HepG2 (cell line): ENCODE measurements at regions not wholly inside any gene's neighbourhood (a gene's known extent, or its start where the extent isn't known, plus 50 kb on each side); places are given as distances from the start of the nearest gene placed in this dataset.

Source experiments
- ATAC-seq: fragments of 200-7000 bp; cut with Tn5 transposase; 3 replicates; pipeline ENCODE4 v1.9.1; 2020; ENCODE audit warnings: mild to moderate bottlenecking, moderate library complexity
- BruUV-seq: library from RNA; stranded (reverse); fragments of 400-500 nt; replicated peaks from 2 replicates; lab custom pipeline; 2021; lab: Mats Ljungman, UMichigan
- CTCF ChIA-PET: fragments of 300-600 bp; formaldehyde crosslinking; extraction: SDS; loops from one replicate; lab custom pipeline; 2021; ENCODE audit warnings: low total read pairs, inconsistent platforms, low intra/inter-chr PET ratio; lab: Yijun Ruan, JAX
- POLR2A ChIA-PET: fragments of 350-600 bp; sonication (Branson Sonifier 250); formaldehyde crosslinking; loops from one replicate; lab custom pipeline; 2020; ENCODE audit warnings: antibody characterized with exemption, inconsistent platforms; lab: Yijun Ruan, JAX
- DNase-seq: peaks from one replicate; pipeline ENCODE4 v3.0.0-alpha.2; 2015; ENCODE audit warnings: low spot score
- FAIRE-seq: peaks from 3 replicates; lab custom pipeline; 2011; peaks lifted over from hg19 to GRCh38; lab: Jason Lieb, UNC
- H2AFZ ChIP-seq: one replicate; pipeline ENCODE4 v1.6.1; 2011; ENCODE audit warnings: low read length, inconsistent platforms
- H3K27ac ChIP-seq: fragments of 300-600 bp; 3 replicates; pipeline ENCODE4 v1.8.0; 2011; ENCODE audit warnings: mixed run types, mild to moderate bottlenecking, mixed read lengths, low read length, inconsistent platforms; ENCODE audit not compliant: insufficient read depth; ENCODE audit errors: extremely low read length
- H3K27me3 ChIP-seq, 2 experiments: fragments of 200-600 bp in 1 of 2; 2 replicates in 1 of 2; 3 replicates in 1 of 2; pipeline versions ENCODE4 v1.6.0 to v1.8.0; 2011; ENCODE audit warnings: low read length in 2 of 2, mild to moderate bottlenecking in 2 of 2, moderate library complexity in 2 of 2, inconsistent platforms in 1 of 2; ENCODE audit not compliant: insufficient read depth in 2 of 2, control insufficient read depth in 1 of 2
- H3K36me3 ChIP-seq, 2 experiments: fragments of 200-600 bp in 1 of 2; replicated peaks in 1 of 2; 2 replicates in 1 of 2; 3 replicates in 1 of 2; pipeline versions ENCODE4 v1.5.1 to v1.8.0; 2011; ENCODE audit warnings: low read length in 2 of 2, inconsistent platforms in 1 of 2; ENCODE audit not compliant: insufficient read depth in 2 of 2, control insufficient read depth in 1 of 2
- H3K4me1 ChIP-seq: 2 replicates; pipeline ENCODE4 v1.5.1; 2012; ENCODE audit warnings: low read length, inconsistent platforms; ENCODE audit not compliant: insufficient read depth
- H3K4me2 ChIP-seq: 2 replicates; pipeline ENCODE4 v1.6.0; 2011; ENCODE audit warnings: low read depth, low read length, inconsistent platforms
- H3K4me3 ChIP-seq, 3 experiments: fragments of 200-600 bp in 1 of 3; sonication (generic), shearing (Covaris generic) in 1 of 3; replicated peaks in 1 of 3; 2 replicates each; pipeline ENCODE4 v1.5.1; 2011 to 2016; ENCODE audit warnings: low read length in 3 of 3, inconsistent platforms in 2 of 3, low read depth in 2 of 3, mild to moderate bottlenecking in 2 of 3, control low read depth in 1 of 3, mixed read lengths in 1 of 3; ENCODE audit not compliant: insufficient read depth in 1 of 3
- H3K79me2 ChIP-seq: one replicate; pipeline ENCODE4 v1.6.1; 2011; ENCODE audit warnings: low read length, inconsistent platforms; ENCODE audit not compliant: insufficient read depth
- H3K9ac ChIP-seq: 2 replicates; pipeline ENCODE4 v1.6.0; 2011; ENCODE audit warnings: mild to moderate bottlenecking, low read depth, low read length, inconsistent platforms; ENCODE audit not compliant: insufficient read depth
- H3K9me3 ChIP-seq: 2 replicates; pipeline ENCODE4 v1.5.1; 2012; ENCODE audit warnings: mild to moderate bottlenecking, low read length
- H4K20me1 ChIP-seq: 2 replicates; pipeline ENCODE4 v1.6.0; 2011; ENCODE audit warnings: inconsistent platforms, mild to moderate bottlenecking, low read length, moderate library complexity; ENCODE audit not compliant: insufficient read depth
- BRCA1 ChIP-seq: sonication (generic); formaldehyde crosslinking; IDR thresholded peaks from 2 replicates; pipeline ENCODE4 v1.4.0; 2020; ENCODE audit warnings: missing genetic modification reagents
- GABPA ChIP-seq, 2 experiments: IDR thresholded peaks; 2 replicates each; pipeline ENCODE4 v1.6.1; 2011 to 2016; ENCODE audit warnings: low read depth in 2 of 2, low read length in 1 of 2, missing biosample characterization in 1 of 2, missing genetic modification characterization in 1 of 2
- HDAC6 ChIP-seq: fragments of 200-600 bp; sonication (generic); IDR thresholded peaks from 2 replicates; pipeline ENCODE4 v1.7.0; 2017; ENCODE audit warnings: mild to moderate bottlenecking, antibody characterized with exemption, low read length, low read depth
- NFKB2 ChIP-seq: sonication (generic); formaldehyde crosslinking; IDR thresholded peaks from 2 replicates; pipeline ENCODE4 v1.4.0; 2020; ENCODE audit warnings: missing genetic modification reagents, borderline replicate concordance
- NFRKB ChIP-seq: fragments of 450-650 bp; IDR thresholded peaks from 2 replicates; pipeline ENCODE4 v1.6.1; 2017
- PLRG1 ChIP-seq: fragments of 450-650 bp; conservative IDR thresholded peaks from 2 replicates; pipeline ENCODE4 v1.6.1; 2016
- U2AF2 ChIP-seq: fragments of 200-400 bp; formaldehyde crosslinking; IDR thresholded peaks from 2 replicates; pipeline ENCODE4 v1.6.1; 2017; ENCODE audit warnings: low read depth, mild to moderate bottlenecking, low read length
- ZBTB26 ChIP-seq: IDR thresholded peaks from 2 replicates; pipeline ENCODE4 v1.6.1; 2016; ENCODE audit warnings: missing compliant biosample characterization, missing genetic modification reagents, borderline replicate concordance
- ZNF136 ChIP-seq: sonication (generic); formaldehyde crosslinking; IDR thresholded peaks from 2 replicates; pipeline ENCODE4 v1.8.1; 2022; ENCODE audit warnings: low read depth, mild to moderate bottlenecking, moderate library complexity, missing genetic modification reagents
- ZNF235 ChIP-seq: sonication (generic); formaldehyde crosslinking; IDR thresholded peaks from 2 replicates; pipeline ENCODE4 v1.8.1; 2023; ENCODE audit warnings: mild to moderate bottlenecking, missing genetic modification reagents, borderline replicate concordance
- ZNF263 ChIP-seq: sonication (generic); formaldehyde crosslinking; IDR thresholded peaks from 2 replicates; pipeline ENCODE4 v1.4.0; 2020; ENCODE audit warnings: missing genetic modification reagents
- ZNF333 ChIP-seq: sonication (generic); formaldehyde crosslinking; IDR thresholded peaks from 2 replicates; pipeline ENCODE4 v1.4.0; 2020; ENCODE audit warnings: mild to moderate bottlenecking, missing genetic modification reagents, borderline replicate concordance
- ZNF33B ChIP-seq: sonication (generic); formaldehyde crosslinking; IDR thresholded peaks from 2 replicates; pipeline ENCODE4 v1.5.1; 2020; ENCODE audit warnings: mild to moderate bottlenecking, missing genetic modification reagents
- ZNF367 ChIP-seq: sonication (generic); formaldehyde crosslinking; IDR thresholded peaks from 2 replicates; pipeline ENCODE4 v1.4.0; 2020; ENCODE audit warnings: missing genetic modification reagents, borderline replicate concordance
- ZNF44 ChIP-seq: sonication (generic); formaldehyde crosslinking; IDR thresholded peaks from 2 replicates; pipeline ENCODE4 v1.5.1; 2020; ENCODE audit warnings: mild to moderate bottlenecking, missing genetic modification reagents
- ZNF572 ChIP-seq: sonication (generic); formaldehyde crosslinking; IDR thresholded peaks from 2 replicates; pipeline ENCODE4 v1.5.1; 2020; ENCODE audit warnings: mild to moderate bottlenecking, missing genetic modification reagents
- WGBS: methylation state at CpG from one replicate; pipeline ENCODE4 v1.1.6; 2017; ENCODE audit warnings: low lambda C conversion rate; 5-methylcytosine and 5-hydroxymethylcytosine counted together
- in situ Hi-C: cut with HindIII; loops from 2 replicates; pipeline ENCODE4 v1.10.0; 2017; ENCODE audit warnings: low pct_unique_long_range_greater_than_20kb; ENCODE audit not compliant: extremely low pct_ligation_motif_present
- intact Hi-C: fragments of 100-400 bp; cut with micrococcal nuclease; formaldehyde crosslinking; loops from one replicate; pipeline ENCODE4 v1.10.0; 2022; ENCODE audit not compliant: unreplicated experiment
- TF ChIP-seq, protein P1 (sequence below): sonication (generic); formaldehyde crosslinking; IDR thresholded peaks from 2 replicates; pipeline ENCODE4 v1.5.0; 2020; ENCODE audit warnings: missing genetic modification reagents, mild to moderate bottlenecking, borderline replicate concordance
- TF ChIP-seq, protein P2 (sequence below): sonication (generic); formaldehyde crosslinking; IDR thresholded peaks from 2 replicates; pipeline ENCODE4 v1.4.0; 2020; ENCODE audit warnings: missing genetic modification reagents

- H3K9me3 ChIP-seq, result no peaks in the 10 kb centered on the region
- no peaks in the 10 kb centered on the region for H4K20me1 ChIP-seq
- in situ Hi-C loops (no loop called here), intact Hi-C loops (no loop called here)
- no peaks in the 10 kb centered on the region for H3K4me1 ChIP-seq
- ATAC-seq (no peak), DNase-seq (no peak), FAIRE-seq (no peak)
- no peaks in the 10 kb centered on the region for H3K36me3 ChIP-seq
- no peak overlapping the region for H3K4me3 ChIP-seq
- no peak overlapping the region for H3K4me2 ChIP-seq
- ChIA-PET POLR2A (no interaction called here), CTCF (no interaction called here)
- no peak for TF ChIP-seq U2AF2
- no peak for TF ChIP-seq ZNF572 (CRISPR knock-in tag)
- no peak for TF ChIP-seq NFRKB
- no peak for TF ChIP-seq NFKB2 (CRISPR knock-in tag)
- TF ChIP-seq ZNF333 (CRISPR knock-in tag), result no peak
- TF ChIP-seq ZNF263 (CRISPR knock-in tag), result no peak
- TF ChIP-seq, protein P1, sequence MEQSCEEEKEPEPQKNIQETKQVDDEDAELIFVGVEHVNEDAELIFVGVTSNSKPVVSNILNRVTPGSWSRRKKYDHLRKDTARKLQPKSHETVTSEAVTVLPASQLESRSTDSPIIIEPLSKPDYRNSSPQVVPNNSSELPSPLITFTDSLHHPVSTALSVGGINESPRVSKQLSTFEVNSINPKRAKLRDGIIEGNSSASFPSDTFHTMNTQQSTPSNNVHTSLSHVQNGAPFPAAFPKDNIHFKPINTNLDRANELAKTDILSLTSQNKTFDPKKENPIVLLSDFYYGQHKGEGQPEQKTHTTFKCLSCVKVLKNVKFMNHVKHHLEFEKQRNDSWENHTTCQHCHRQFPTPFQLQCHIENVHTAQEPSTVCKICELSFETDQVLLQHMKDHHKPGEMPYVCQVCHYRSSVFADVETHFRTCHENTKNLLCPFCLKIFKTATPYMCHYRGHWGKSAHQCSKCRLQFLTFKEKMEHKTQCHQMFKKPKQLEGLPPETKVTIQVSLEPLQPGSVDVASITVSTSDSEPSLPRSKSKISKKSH (CRISPR knock-in tag), result no peak
- TF ChIP-seq ZNF235 (CRISPR knock-in tag), result no peak
- TF ChIP-seq ZNF33B (CRISPR knock-in tag), result no peak
- TF ChIP-seq ZBTB26 (CRISPR knock-in tag), result no peak
- TF ChIP-seq BRCA1 (CRISPR knock-in tag), result no peak
- TF ChIP-seq HDAC6, result no peak
- no peak for TF ChIP-seq GABPA (IDR thresholded peaks at IDR 0.05; ENCODE audit: low read depth, low read length)
- no peak for TF ChIP-seq GABPA (CRISPR knock-in tag; IDR thresholded peaks at IDR 0.05; ENCODE audit: low read depth)
- no peak for TF ChIP-seq ZNF136 (CRISPR knock-in tag)
- TF ChIP-seq ZNF367 (CRISPR knock-in tag), result no peak
- TF ChIP-seq PLRG1, result no peak
- TF ChIP-seq, protein P2, sequence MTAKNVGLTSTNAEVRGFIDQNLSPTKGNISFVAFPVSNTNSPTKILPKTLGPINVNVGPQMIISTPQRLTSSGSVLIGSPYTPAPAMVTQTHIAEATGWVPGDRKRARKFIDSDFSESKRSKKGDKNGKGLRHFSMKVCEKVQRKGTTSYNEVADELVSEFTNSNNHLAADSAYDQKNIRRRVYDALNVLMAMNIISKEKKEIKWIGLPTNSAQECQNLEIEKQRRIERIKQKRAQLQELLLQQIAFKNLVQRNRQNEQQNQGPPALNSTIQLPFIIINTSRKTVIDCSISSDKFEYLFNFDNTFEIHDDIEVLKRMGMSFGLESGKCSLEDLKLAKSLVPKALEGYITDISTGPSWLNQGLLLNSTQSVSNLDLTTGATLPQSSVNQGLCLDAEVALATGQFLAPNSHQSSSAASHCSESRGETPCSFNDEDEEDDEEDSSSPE (CRISPR knock-in tag), result no peak
- TF ChIP-seq ZNF44 (CRISPR knock-in tag), result no peak
- H3K9ac ChIP-seq, result no peak overlapping the region
- BruUV-seq, result no TSS peak
- H3K27me3 ChIP-seq, result no peaks in the 10 kb centered on the region
- no peak overlapping the region for H3K27ac ChIP-seq
- no peak overlapping the region for H2AFZ ChIP-seq
- 7% methylated on average over 2 of the region's 2 CpGs for WGBS
- no peaks in the 10 kb centered on the region for H3K79me2 ChIP-seq
Measured at GRCh38 chr2:209368406-209368805, 55.4 kb upstream of the MAP2 start.
